ENCODE measurements at regions not wholly inside any gene's neighbourhood (a gene's known extent, or its start where the extent isn't known, plus 50 kb on each side); places are given as distances from the start of the nearest gene placed in this dataset.

DNA sequence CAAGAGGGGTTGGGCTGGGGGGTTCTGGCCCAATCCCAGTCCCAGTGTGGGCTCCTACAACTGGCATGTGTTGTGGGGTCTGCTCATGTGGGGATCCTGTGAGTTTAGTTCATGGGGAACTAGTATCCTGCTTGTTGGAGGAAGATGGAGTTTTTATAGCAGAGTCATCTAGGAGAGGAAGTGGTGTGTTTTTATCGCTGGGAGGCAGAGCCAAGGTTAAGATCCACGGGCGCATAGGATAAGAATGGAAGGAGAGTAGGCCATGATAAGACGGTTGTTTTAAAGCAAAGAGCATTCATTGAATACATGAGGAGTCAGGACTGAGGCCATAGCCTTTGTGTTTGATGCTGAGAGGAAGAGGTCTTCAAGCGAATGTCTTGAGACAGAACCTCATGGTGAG is 211.6 kb upstream of the COBL start:
- H3K27ac ChIP-seq, result no peak overlapping the region
- intact Hi-C loops (cut with DNase I), result no loop called here
- no peaks in the 10 kb centered on the region for H3K4me1 ChIP-seq
- H3K36me3 ChIP-seq, result no peaks in the 10 kb centered on the region
- no peaks in the 10 kb centered on the region for H3K27me3 ChIP-seq
- H3K9me3 ChIP-seq, result no peaks in the 10 kb centered on the region
- no peak for DNase-seq
- H3K4me3 ChIP-seq (replicated peaks in 1 of 3), result no peak overlapping the region
- 89% methylated on average over 5 of the region's 5 CpGs; no CpG with 5 or more reads in 1 of the 2 donors for WGBS, 2 donors
- TF ChIP-seq POLR2A (IDR thresholded peaks at IDR 0.05) (no peak), CTCF (IDR thresholded peaks at IDR 0.05) (no peak)

- no peak overlapping the region for H3K27ac ChIP-seq
- H3K27me3 ChIP-seq, result no peaks in the 10 kb centered on the region
- DNase-seq, result no peak
- WGBS, 2 donors, result 70 to 72% methylated on average over 6 of the region's 6 CpGs
- no peaks in the 10 kb centered on the region for H3K4me1 ChIP-seq
- no peaks in the 10 kb centered on the region for H3K9me3 ChIP-seq
- intact Hi-C loops (cut with DNase I), result no loop called here
- H3K36me3 ChIP-seq, result no peaks in the 10 kb centered on the region
- TF ChIP-seq POLR2A (IDR thresholded peaks at IDR 0.05) (no peak), CTCF (IDR thresholded peaks at IDR 0.05) (no peak)
- no peak overlapping the region for H3K4me3 ChIP-seq (replicated peaks in 1 of 3)
Measured at GRCh38 chr7:51521694-51522312, 205.2 kb upstream of the COBL start.

DNA sequence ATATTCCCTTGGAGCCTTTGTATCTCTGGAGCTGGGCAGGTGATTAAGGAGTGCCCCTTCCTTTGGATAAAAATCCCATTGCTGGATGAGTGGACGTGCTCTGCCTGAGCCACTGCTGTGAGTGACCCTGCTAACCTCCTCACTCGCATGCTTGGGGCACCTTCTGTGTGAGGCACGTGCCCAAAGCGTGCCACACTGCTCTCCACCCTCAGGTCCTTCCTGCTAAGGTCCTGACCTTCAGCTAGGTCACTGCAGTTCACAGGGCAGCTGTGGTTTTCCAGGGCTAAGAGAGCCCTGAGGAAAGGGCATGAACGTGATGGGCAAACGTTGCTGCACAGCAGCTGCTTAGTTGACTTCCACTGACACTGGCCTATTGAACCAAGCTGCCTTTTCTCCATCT is 204.4 kb upstream of the COBL start:
- Histone ChIP-seq H3K4me1 (no peaks in the 10 kb centered on the region), H3K4me3 (replicated peaks in 1 of 3) (no peak overlapping the region), H3K27ac (no peak overlapping the region), H3K9me3 (no peaks in the 10 kb centered on the region), H3K27me3 (no peaks in the 10 kb centered on the region), H3K36me3 (no peaks in the 10 kb centered on the region)
- WGBS, 2 donors, result 52 to 57% methylated on average over 6 of the region's 6 CpGs
- intact Hi-C loops (cut with DNase I), result no loop called here
- no peak for DNase-seq
- TF ChIP-seq CTCF (IDR thresholded peaks at IDR 0.05), result no peak
- TF ChIP-seq POLR2A (IDR thresholded peaks at IDR 0.05), result no peak

GRCh38 chr7:51518646-51519045 is 202.0 kb upstream of the COBL start:
- 78% methylated on average over 4 of the region's 4 CpGs for WGBS, 2 donors
- TF ChIP-seq CTCF (IDR thresholded peaks at IDR 0.05), result no peak
- TF ChIP-seq POLR2A (IDR thresholded peaks at IDR 0.05), result no peak
- Histone ChIP-seq H3K27me3 (no peaks in the 10 kb centered on the region), H3K36me3 (no peaks in the 10 kb centered on the region), H3K4me1 (no peaks in the 10 kb centered on the region), H3K9me3 (no peaks in the 10 kb centered on the region), H3K27ac (no peak overlapping the region), H3K4me3 (replicated peaks in 1 of 3) (no peak overlapping the region)
- DNase-seq, result no peak
- intact Hi-C loops (cut with DNase I), result no loop called here

DNA sequence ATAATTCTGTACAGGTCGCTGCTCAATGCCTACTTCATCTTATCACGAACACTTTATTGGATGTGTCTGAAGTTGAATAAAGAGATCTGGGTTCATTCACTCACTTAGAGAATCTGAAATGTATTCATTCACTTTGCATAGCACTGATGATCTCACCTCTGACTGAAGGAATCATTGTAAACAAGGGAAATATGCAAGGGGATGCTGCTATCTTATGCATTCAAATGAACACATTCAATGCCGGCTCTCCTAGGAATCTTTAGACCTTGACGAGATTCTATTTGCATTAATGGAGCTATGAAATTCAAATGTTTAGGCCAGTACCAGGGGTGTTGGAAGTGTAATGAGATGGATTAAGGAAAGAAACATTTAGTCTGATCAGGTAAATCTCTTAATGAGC is 200.6 kb upstream of the COBL start:
- no peaks in the 10 kb centered on the region for H3K9me3 ChIP-seq
- intact Hi-C loops (cut with DNase I), result no loop called here

More for the DNA sequence above, 200.6 kb upstream of the COBL start:
- Histone ChIP-seq H3K27me3 (no peaks in the 10 kb centered on the region), H3K36me3 (no peaks in the 10 kb centered on the region), H3K4me3 (replicated peaks in 1 of 3) (no peak overlapping the region), H3K27ac (no peak overlapping the region), H3K4me1 (no peaks in the 10 kb centered on the region)
- DNase-seq, result no peak
- WGBS, 2 donors, result 73 to 79% methylated on average over 4 of the region's 4 CpGs
- no peak for TF ChIP-seq POLR2A (IDR thresholded peaks at IDR 0.05)
- TF ChIP-seq CTCF (IDR thresholded peaks at IDR 0.05), result no peak

All from thyroid gland (tissue), 4 donors.